GM03348 (cell line): ENCODE measurements at regions not wholly inside any gene's neighbourhood (a gene's known extent, or its start where the extent isn't known, plus 50 kb on each side); places are given as distances from the start of the nearest gene placed in this dataset.

Experiments used
- DNase-seq: peaks from one replicate; pipeline ENCODE4 v3.0.0; 2012; ENCODE audit warnings: low spot score

DNA sequence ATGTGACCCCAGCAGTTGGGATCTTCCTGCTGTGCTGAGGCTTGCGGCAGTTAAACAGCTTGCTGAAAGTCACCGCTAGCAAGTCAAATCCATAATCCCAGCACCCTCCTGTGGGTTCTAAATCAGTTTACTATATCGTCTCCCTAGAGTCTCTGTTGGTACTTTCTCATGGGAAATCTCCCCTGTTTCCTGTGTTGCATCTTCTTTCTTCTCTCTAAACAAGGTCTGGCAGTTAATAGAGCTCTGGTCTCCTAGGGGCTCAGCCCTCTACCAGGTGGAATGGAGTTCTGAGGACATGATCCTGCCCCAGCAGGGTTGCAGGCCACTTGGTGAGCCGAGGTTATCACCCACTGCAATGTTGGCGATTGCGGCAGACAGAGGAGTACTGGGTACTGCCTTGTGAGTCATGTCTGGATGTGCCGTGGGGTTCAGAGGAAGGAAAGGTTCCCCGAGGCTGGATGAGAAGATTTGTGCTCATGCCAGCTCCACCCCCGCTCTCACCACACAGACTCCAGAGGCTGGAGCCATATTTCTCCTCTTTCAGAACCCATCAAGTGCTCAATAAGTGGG, 59.4 kb upstream of the SIX2 start:
- no peak for DNase-seq

DNA sequence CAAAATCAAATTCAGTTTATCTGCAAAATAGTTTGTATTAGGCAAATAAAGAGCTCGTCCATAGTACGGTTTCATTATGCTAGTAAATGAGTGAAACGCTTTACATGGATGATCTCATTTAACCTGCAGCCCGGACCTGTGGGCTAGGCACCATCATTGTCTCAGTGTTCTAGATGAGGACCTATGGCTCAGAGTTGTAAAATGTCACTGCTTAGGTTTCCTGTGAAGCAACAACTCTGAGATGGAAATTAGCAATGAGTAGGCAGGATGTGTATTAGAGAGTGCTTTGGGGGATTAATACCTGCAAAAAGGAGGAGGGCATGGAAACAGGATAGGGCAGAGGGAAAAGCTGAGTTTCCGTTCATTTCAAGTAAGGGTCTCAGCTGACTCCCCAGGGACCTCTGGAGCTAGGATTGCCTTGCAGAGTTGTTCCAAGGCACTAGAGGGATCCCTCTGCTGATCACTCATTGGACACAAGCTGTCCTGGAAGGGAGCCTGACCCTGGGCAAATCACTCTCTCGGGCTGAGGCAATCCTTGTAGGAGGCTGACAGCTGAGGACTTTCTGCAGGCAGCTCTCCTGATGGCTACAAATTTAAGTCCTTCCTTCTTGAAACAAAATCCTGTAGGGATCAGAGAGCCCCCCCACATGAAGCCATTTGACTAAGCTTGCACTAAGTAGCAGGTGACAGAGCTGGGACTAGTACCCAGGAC, 58.8 kb upstream of the SIX2 start:
- DNase-seq: peak; percentile 41
